COLO668 (cell line): ENCODE measurements at regions not wholly inside any gene's neighbourhood (a gene's known extent, or its start where the extent isn't known, plus 50 kb on each side); places are given as distances from the start of the nearest gene placed in this dataset.

Experiments used
- DNase-seq: peaks from one replicate; lab custom pipeline; 2025; ENCODE audit not compliant: unreplicated experiment; lab: John Stamatoyannopoulos, UW

- no peak for DNase-seq
These were observed 217.2 kb upstream of the PCDH18 start for GRCh38 chr4:137749466-137749865.

GRCh38 chr4:137748616-137749015 lies 216.3 kb upstream of the PCDH18 start:
- DNase-seq, result no peak

GRCh38 chr4:137740141-137740540 lies 207.8 kb upstream of the PCDH18 start:
- no peak for DNase-seq

GRCh38 chr4:137739391-137739790 lies 207.1 kb upstream of the PCDH18 start:
- no peak for DNase-seq

GRCh38 chr4:137738375-137738990 lies 206.2 kb upstream of the PCDH18 start:
- DNase-seq, result no peak

GRCh38 chr4:137735561-137736104 lies 203.3 kb upstream of the PCDH18 start:
- DNase-seq, result no peak

- peak; percentile 12 for DNase-seq
These were observed 201.2 kb upstream of the PCDH18 start for GRCh38 chr4:137733174-137734141.

- DNase-seq, result no peak
These were observed 190.6 kb upstream of the PCDH18 start for GRCh38 chr4:137722910-137723309.

- no peak for DNase-seq
These were observed 179.2 kb upstream of the PCDH18 start for GRCh38 chr4:137711502-137711901.

- no peak for DNase-seq
These were observed 175.3 kb upstream of the PCDH18 start for GRCh38 chr4:137707626-137708025.

- DNase-seq, result no peak
These were observed 174.9 kb upstream of the PCDH18 start for GRCh38 chr4:137707102-137707620.

- no peak for DNase-seq
These were observed 173.0 kb upstream of the PCDH18 start for GRCh38 chr4:137705171-137705783.

GRCh38 chr4:137703195-137703594 lies 170.9 kb upstream of the PCDH18 start:
- DNase-seq, result no peak

- DNase-seq, result no peak
These were observed 170.2 kb upstream of the PCDH18 start for GRCh38 chr4:137702512-137702911.

GRCh38 chr4:137701401-137701800 lies 169.1 kb upstream of the PCDH18 start:
- no peak for DNase-seq

GRCh38 chr4:137700751-137701150 lies 168.5 kb upstream of the PCDH18 start:
- no peak for DNase-seq

GRCh38 chr4:137700072-137700471 lies 167.8 kb upstream of the PCDH18 start:
- DNase-seq, result no peak

- no peak for DNase-seq
These were observed 161.8 kb upstream of the PCDH18 start for GRCh38 chr4:137694138-137694537.

GRCh38 chr4:137693641-137694040 lies 161.3 kb upstream of the PCDH18 start:
- DNase-seq, result no peak

- no peak for DNase-seq
These were observed 159.9 kb upstream of the PCDH18 start for GRCh38 chr4:137692205-137692604.

- DNase-seq, result no peak
These were observed 156.4 kb upstream of the PCDH18 start for GRCh38 chr4:137688651-137689050.
